ENCODE measurements at regions not wholly inside any gene's neighbourhood (a gene's known extent, or its start where the extent isn't known, plus 50 kb on each side); places are given as distances from the start of the nearest gene placed in this dataset.
"Not testable (repeated sequence)": the region's sequence is repeated elsewhere in the genome, so short reads cannot be mapped to it uniquely, and the experiment has no call there.

- Mint-ChIP-seq H3K4me1 (no peaks in the 10 kb centered on the region), H3K9me3 (no peaks in the 10 kb centered on the region), H3K4me3 (no peak overlapping the region), H3K27me3 (no peaks in the 10 kb centered on the region), H3K27ac (no peak overlapping the region), H3K36me3 (ENCODE audit: low read depth) (no peaks in the 10 kb centered on the region)
- DNase-seq: no peak
- POLR2A ChIA-PET: no interaction called here
- CTCF ChIA-PET: no interaction called here
Observed at GRCh38 chr2:31770741-31771140, 190.0 kb upstream of the SRD5A2 start.

DNA sequence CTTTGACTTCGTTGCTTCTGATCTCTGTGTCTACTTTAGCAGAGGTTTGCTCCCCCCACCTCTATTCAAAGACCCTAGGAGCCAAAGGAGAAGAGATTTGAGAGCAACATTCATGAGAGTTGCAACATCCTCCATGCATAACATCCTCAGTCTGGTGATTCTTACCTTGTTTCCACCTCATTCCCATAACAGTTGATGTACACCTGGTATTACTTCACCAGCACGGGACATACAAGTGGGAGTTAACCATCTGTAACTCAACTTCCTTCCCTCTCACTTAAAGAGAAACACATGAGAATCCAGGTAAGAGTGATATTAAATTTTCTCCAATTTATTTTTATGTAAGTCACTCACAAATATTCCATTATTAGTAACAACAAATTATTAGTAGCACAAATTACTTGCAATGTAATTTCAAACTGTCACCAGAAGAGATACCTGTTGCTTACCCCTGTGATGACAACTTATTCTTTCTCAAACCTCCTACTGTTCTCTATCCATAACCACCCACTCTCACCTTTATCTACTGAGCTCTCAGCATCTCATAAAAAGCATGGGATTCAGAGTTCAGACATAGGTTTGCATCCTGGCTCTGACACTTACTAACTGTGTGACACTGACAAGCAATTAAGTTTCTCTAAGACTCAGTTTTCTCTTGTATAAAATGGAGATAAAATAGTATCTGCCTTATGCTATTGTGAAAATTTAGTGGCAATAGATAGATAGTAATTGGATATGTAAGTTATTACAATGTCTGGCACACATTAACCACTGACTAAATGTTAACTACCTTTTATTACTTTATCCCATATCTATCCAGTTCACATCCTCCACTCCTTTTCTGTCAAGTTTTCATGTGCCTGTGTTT, 184.6 kb upstream of the SRD5A2 start:
- Mint-ChIP-seq H3K4me3 (no peak overlapping the region), H3K27me3 (no peaks in the 10 kb centered on the region), H3K4me1 (no peaks in the 10 kb centered on the region), H3K36me3 (ENCODE audit: low read depth) (no peaks in the 10 kb centered on the region), H3K27ac (no peak overlapping the region), H3K9me3 (no peaks in the 10 kb centered on the region)
- ChIA-PET CTCF (no interaction called here), POLR2A (no interaction called here)
- no peak for DNase-seq

- Mint-ChIP-seq H3K4me3 (no peak overlapping the region), H3K27ac (no peak overlapping the region), H3K4me1 (no peaks in the 10 kb centered on the region), H3K36me3 (ENCODE audit: low read depth) (no peaks in the 10 kb centered on the region), H3K9me3 (no peaks in the 10 kb centered on the region), H3K27me3 (no peaks in the 10 kb centered on the region)
- CTCF ChIA-PET: no interaction called here
- POLR2A ChIA-PET: no interaction called here
- no peak for DNase-seq
Observed at GRCh38 chr2:31764169-31764568, 183.4 kb upstream of the SRD5A2 start.

DNA sequence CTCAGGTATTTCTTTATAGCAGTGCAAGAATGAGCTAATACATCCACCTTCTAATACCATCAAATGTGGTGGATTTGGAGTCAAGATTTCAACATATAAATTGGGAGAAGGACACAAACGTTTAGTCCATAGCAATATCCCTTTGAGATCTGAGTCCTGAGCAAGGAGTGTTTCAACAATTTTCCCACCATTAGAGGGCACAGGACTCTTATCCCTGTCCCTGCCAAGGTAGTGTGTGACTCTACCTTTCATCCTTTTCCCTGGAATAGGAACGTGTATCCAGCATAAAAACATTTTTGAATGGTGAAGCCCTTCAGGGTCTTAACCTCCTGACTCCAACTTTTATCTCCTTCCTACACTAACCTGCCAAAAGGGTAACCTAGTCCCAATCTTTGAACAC, 181.3 kb upstream of the SRD5A2 start:
- no peak overlapping the region for H3K27ac Mint-ChIP-seq
- CTCF ChIA-PET: no interaction called here
- no peaks in the 10 kb centered on the region for H3K4me1 Mint-ChIP-seq
- DNase-seq: no peak
- no peaks in the 10 kb centered on the region for H3K9me3 Mint-ChIP-seq
- POLR2A ChIA-PET: no interaction called here
- H3K36me3 Mint-ChIP-seq (ENCODE audit: low read depth): no peaks in the 10 kb centered on the region
- no peak overlapping the region for H3K4me3 Mint-ChIP-seq
- H3K27me3 Mint-ChIP-seq: peaks cover 4% of the 10 kb centered on the region

DNA sequence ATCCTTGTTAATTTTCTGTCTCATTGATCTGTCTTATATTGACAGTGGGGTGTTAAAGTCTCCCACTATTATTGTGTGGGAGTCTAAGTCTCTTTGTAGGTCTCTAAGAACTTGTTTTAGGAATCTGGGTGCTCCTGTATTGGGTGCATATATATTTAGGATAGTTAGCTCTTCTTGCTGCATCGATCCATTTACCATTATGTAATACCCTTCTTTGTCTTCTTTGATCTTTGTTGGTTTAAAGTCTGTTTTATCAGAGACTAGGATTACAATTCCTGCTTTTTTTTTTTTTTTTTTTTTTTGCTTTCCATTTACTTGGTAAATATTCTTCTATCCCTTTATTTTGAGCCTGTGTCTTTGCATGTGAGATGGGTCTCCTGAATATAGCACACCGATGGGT, 176.6 kb upstream of the SRD5A2 start:
- H3K4me1 Mint-ChIP-seq; H3K27me3 Mint-ChIP-seq; CTCF ChIA-PET; H3K9me3 Mint-ChIP-seq; H3K27ac Mint-ChIP-seq; H3K36me3 Mint-ChIP-seq (ENCODE audit: low read depth); H3K4me3 Mint-ChIP-seq; DNase-seq; POLR2A ChIA-PET: not testable (repeated sequence)

- H3K36me3 Mint-ChIP-seq (ENCODE audit: low read depth); DNase-seq; H3K4me1 Mint-ChIP-seq; H3K9me3 Mint-ChIP-seq; CTCF ChIA-PET; H3K4me3 Mint-ChIP-seq; H3K27me3 Mint-ChIP-seq; POLR2A ChIA-PET; H3K27ac Mint-ChIP-seq: not testable (repeated sequence)
Observed at GRCh38 chr2:31748746-31749145, 168.0 kb upstream of the SRD5A2 start.

- POLR2A ChIA-PET: no interaction called here
- Mint-ChIP-seq H3K9me3 (peaks cover 5% of the 10 kb centered on the region), H3K4me3 (no peak overlapping the region), H3K36me3 (ENCODE audit: low read depth) (no peaks in the 10 kb centered on the region), H3K27ac (no peak overlapping the region), H3K4me1 (no peaks in the 10 kb centered on the region), H3K27me3 (no peaks in the 10 kb centered on the region)
- CTCF ChIA-PET: interaction anchor here (1.4 kb wide), 1 partner anchor 18 kb away, joined by 3 read pairs; no protein-coding TSS in a partner anchor
- no peak for DNase-seq
Observed at GRCh38 chr2:31748041-31748440, 167.3 kb upstream of the SRD5A2 start.

- no peak for DNase-seq
- no peaks in the 10 kb centered on the region for H3K4me1 Mint-ChIP-seq
- H3K9me3 Mint-ChIP-seq: no peaks in the 10 kb centered on the region
- POLR2A ChIA-PET: no interaction called here
- CTCF ChIA-PET: no interaction called here
- no peak overlapping the region for H3K27ac Mint-ChIP-seq
- H3K27me3 Mint-ChIP-seq: peaks cover 8% of the 10 kb centered on the region
- no peak overlapping the region for H3K4me3 Mint-ChIP-seq
- H3K36me3 Mint-ChIP-seq (ENCODE audit: low read depth): no peaks in the 10 kb centered on the region
Observed at GRCh38 chr2:31739161-31739560, 158.4 kb upstream of the SRD5A2 start.

DNA sequence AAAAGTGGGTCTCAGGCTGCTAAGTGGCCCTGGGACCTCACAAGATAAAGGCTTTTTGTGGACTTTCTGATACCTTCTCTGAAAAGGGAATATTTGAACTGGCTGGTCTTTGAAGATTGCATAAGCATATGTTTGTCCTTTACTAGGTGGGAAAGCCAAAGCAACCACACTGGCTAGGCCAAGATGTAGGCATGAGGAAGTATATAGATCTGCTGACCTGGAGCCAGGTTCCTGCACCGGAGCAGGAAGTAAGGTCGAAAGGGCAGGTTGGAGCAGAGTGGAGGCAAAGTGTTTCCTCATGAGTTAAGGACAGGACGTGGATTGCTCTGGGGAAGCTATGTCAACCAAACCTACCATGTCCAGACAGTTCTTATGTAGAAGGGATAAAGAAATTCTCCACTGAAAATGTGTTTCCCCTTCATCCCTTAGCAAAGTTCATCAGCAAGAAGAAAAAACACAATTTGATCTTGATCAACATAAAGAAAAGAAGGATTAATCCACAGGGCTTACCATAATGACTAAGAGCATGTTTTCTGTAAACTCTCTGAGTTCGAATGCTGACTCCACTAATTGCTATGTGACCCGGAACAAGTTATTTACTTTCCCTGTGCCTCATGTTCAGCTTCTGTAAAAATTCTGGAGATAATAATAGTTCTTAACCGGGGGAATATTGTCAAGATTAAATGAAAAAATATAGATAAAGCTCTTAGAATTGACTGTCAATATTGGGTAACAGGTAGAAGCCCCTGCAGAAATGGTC, 156.1 kb upstream of the SRD5A2 start:
- peaks cover 8% of the 10 kb centered on the region for H3K27me3 Mint-ChIP-seq
- POLR2A ChIA-PET: no interaction called here
- no peaks in the 10 kb centered on the region for H3K36me3 Mint-ChIP-seq (ENCODE audit: low read depth)
- H3K27ac Mint-ChIP-seq: no peak overlapping the region
- H3K4me1 Mint-ChIP-seq: no peaks in the 10 kb centered on the region
- H3K4me3 Mint-ChIP-seq: no peak overlapping the region
- CTCF ChIA-PET: no interaction called here
- no peaks in the 10 kb centered on the region for H3K9me3 Mint-ChIP-seq
- DNase-seq: no peak

GRCh38 chr2:31735716-31736115, 155.0 kb upstream of the SRD5A2 start:
- DNase-seq: no peak
- H3K27me3 Mint-ChIP-seq: peaks cover 8% of the 10 kb centered on the region
- no peaks in the 10 kb centered on the region for H3K36me3 Mint-ChIP-seq (ENCODE audit: low read depth)
- ChIA-PET CTCF (no interaction called here), POLR2A (no interaction called here)
- no peak overlapping the region for H3K4me3 Mint-ChIP-seq
- H3K27ac Mint-ChIP-seq: no peak overlapping the region
- no peaks in the 10 kb centered on the region for H3K4me1 Mint-ChIP-seq
- H3K9me3 Mint-ChIP-seq: no peaks in the 10 kb centered on the region

- no peaks in the 10 kb centered on the region for H3K4me1 Mint-ChIP-seq
- ChIA-PET POLR2A (no interaction called here), CTCF (interaction anchor here (1.0 kb wide), 1 partner anchor 18 kb away, joined by 3 read pairs; no protein-coding TSS in a partner anchor)
- no peaks in the 10 kb centered on the region for H3K9me3 Mint-ChIP-seq
- no peak for DNase-seq
- H3K27me3 Mint-ChIP-seq: peaks cover 2% of the 10 kb centered on the region
- H3K4me3 Mint-ChIP-seq: no peak overlapping the region
- H3K36me3 Mint-ChIP-seq (ENCODE audit: low read depth): no peaks in the 10 kb centered on the region
- H3K27ac Mint-ChIP-seq: no peak overlapping the region
Observed at GRCh38 chr2:31729442-31730092, 148.8 kb upstream of the SRD5A2 start.

- POLR2A ChIA-PET: no interaction called here
- no peak for DNase-seq
- Mint-ChIP-seq H3K36me3 (ENCODE audit: low read depth) (no peaks in the 10 kb centered on the region), H3K9me3 (no peaks in the 10 kb centered on the region), H3K27ac (no peak overlapping the region), H3K27me3 (peaks cover 2% of the 10 kb centered on the region), H3K4me1 (no peaks in the 10 kb centered on the region), H3K4me3 (no peak overlapping the region)
- CTCF ChIA-PET: no interaction called here
Observed at GRCh38 chr2:31729065-31729439, 148.3 kb upstream of the SRD5A2 start.

DNA sequence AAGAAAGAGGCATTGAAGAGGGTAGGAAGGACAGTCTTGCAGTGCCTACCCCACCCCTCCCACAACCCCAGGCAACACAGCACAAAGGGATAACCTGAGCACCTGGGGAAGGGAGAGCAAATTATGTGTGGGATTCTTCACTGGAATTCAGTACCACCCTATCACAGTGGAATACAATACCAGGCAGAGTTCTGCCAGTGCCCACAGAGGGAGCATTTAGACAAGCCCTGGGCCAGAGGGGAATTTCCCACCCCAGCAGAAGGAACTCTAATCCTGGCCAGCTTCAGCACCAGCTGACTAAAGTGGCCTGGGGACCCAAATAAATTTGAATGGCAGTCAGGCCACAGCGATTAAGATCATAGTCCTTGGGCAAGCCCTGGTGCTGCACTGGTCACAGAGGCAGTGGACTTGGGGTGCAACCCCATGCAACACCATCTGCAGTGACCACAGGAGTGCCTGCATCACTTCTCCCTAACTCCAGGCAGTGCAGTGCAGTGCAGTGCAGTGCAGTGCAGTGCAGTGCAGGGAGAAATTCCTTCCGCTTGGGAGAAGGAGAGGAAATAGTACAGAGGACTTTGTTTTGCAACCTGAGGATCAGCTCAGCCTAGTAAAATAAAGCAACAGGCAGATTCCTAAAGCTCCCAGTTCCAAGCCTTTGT, 147.8 kb upstream of the SRD5A2 start:
- ChIA-PET CTCF (no interaction called here), POLR2A (no interaction called here)
- peaks cover 2% of the 10 kb centered on the region for H3K27me3 Mint-ChIP-seq
- no peaks in the 10 kb centered on the region for H3K36me3 Mint-ChIP-seq (ENCODE audit: low read depth)
- no peak for DNase-seq
- H3K9me3 Mint-ChIP-seq: no peaks in the 10 kb centered on the region
- no peaks in the 10 kb centered on the region for H3K4me1 Mint-ChIP-seq
- H3K4me3 Mint-ChIP-seq: no peak overlapping the region
- H3K27ac Mint-ChIP-seq: no peak overlapping the region
